HG03442 (cell line): ENCODE measurements at regions not wholly inside any gene's neighbourhood (a gene's known extent, or its start where the extent isn't known, plus 50 kb on each side); places are given as distances from the start of the nearest gene placed in this dataset.

Experiments used
- ATAC-seq: cut with Tn5 transposase; IDR thresholded peaks from one replicate; pipeline ENCODE4 v1.9.1; 2021; ENCODE audit warnings: mild to moderate bottlenecking, moderate library complexity; ENCODE audit not compliant: unreplicated experiment

GRCh38 chr17:12429116-12429515, 236.6 kb upstream of the MYOCD start:
- peak; percentile 45 for ATAC-seq

GRCh38 chr17:12431188-12431587, 234.5 kb upstream of the MYOCD start:
- ATAC-seq, result peak; percentile 84

GRCh38 chr17:12438212-12438611, 227.5 kb upstream of the MYOCD start:
- ATAC-seq, result no peak

GRCh38 chr17:12438813-12439586, 226.7 kb upstream of the MYOCD start:
- no peak for ATAC-seq

GRCh38 chr17:12445331-12445730, 220.4 kb upstream of the MYOCD start:
- ATAC-seq, result no peak

- ATAC-seq, result no peak
Measured at GRCh38 chr17:12457493-12457892, 208.2 kb upstream of the MYOCD start.

GRCh38 chr17:12459736-12460135, 206.0 kb upstream of the MYOCD start:
- ATAC-seq, result no peak

GRCh38 chr17:12463102-12463501, 202.6 kb upstream of the MYOCD start:
- ATAC-seq, result no peak

GRCh38 chr17:12472252-12473173, 193.2 kb upstream of the MYOCD start:
- no peak for ATAC-seq

GRCh38 chr17:12478311-12478710, 187.4 kb upstream of the MYOCD start:
- ATAC-seq, result no peak

GRCh38 chr17:12485361-12485906, 180.3 kb upstream of the MYOCD start:
- no peak for ATAC-seq

- ATAC-seq, result no peak
Measured at GRCh38 chr17:12489325-12489724, 176.4 kb upstream of the MYOCD start.

- ATAC-seq, result no peak
Measured at GRCh38 chr17:12492450-12492849, 173.2 kb upstream of the MYOCD start.

- ATAC-seq, result no peak
Measured at GRCh38 chr17:12505866-12506265, 159.8 kb upstream of the MYOCD start.

- ATAC-seq, result no peak
Measured at GRCh38 chr17:12507026-12507595, 158.6 kb upstream of the MYOCD start.

GRCh38 chr17:12509801-12510200, 155.9 kb upstream of the MYOCD start:
- no peak for ATAC-seq

GRCh38 chr17:12510535-12510934, 155.2 kb upstream of the MYOCD start:
- ATAC-seq, result no peak

- ATAC-seq, result no peak
Measured at GRCh38 chr17:12512694-12513355, 152.9 kb upstream of the MYOCD start.

- no peak for ATAC-seq
Measured at GRCh38 chr17:12514596-12514995, 151.1 kb upstream of the MYOCD start.

- ATAC-seq, result no peak
Measured at GRCh38 chr17:12519956-12520594, 145.6 kb upstream of the MYOCD start.
